Gastroesophageal sphincter (tissue), 3 donors: ENCODE measurements at regions not wholly inside any gene's neighbourhood (a gene's known extent, or its start where the extent isn't known, plus 50 kb on each side); places are given as distances from the start of the nearest gene placed in this dataset.

ENCODE experiments used
- CTCF ChIP-seq, 4 experiments: fragments of 200-600 bp in 2 of 4; fragments of 450-650 bp in 2 of 4; sonication (generic) in 1 of 4; IDR thresholded peaks; one replicate each; pipeline ENCODE4 v1.5.1; 2017 to 2019; ENCODE audit warnings: antibody characterized with exemption in 4 of 4, mild to moderate bottlenecking in 2 of 4, moderate library complexity in 2 of 4
- EP300 ChIP-seq: sonication (generic); formaldehyde crosslinking; IDR thresholded peaks from one replicate; pipeline ENCODE4 v1.6.1; 2017; ENCODE audit warnings: antibody characterized with exemption, mild to moderate bottlenecking
- POLR2A ChIP-seq, 2 donors: fragments of 450-650 bp; IDR thresholded peaks; one replicate each; pipeline ENCODE4 v1.6.1; 2017; ENCODE audit warnings: antibody characterized with exemption in 2 of 2, mild to moderate bottlenecking in 2 of 2, moderate library complexity in 1 of 2

GRCh38 chr18:39636931-39637330 is 2071.3 kb upstream of the CELF4 start:
- TF ChIP-seq POLR2A (IDR thresholded peaks at IDR 0.05) (no peak), CTCF (IDR thresholded peaks at IDR 0.05) (no peak), EP300 (no peak)
